Suprapubic skin (tissue), 4 donors: ENCODE measurements at regions not wholly inside any gene's neighbourhood (a gene's known extent, or its start where the extent isn't known, plus 50 kb on each side); places are given as distances from the start of the nearest gene placed in this dataset.

ENCODE experiments used
- DNase-seq, 2 donors: peaks; one replicate each; pipeline ENCODE4 v3.0.0-alpha.2; 2019; ENCODE audit warnings: low spot score in 2 of 2
- H3K27ac ChIP-seq: fragments of 200-600 bp; sonication (generic); one replicate; pipeline ENCODE4 v1.5.1; 2019
- H3K27me3 ChIP-seq: fragments of 200-600 bp; sonication (generic); one replicate; pipeline ENCODE4 v1.5.1; 2019
- H3K36me3 ChIP-seq: fragments of 200-600 bp; sonication (generic); one replicate; pipeline ENCODE4 v1.5.1; 2019
- H3K4me1 ChIP-seq: fragments of 200-600 bp; sonication (generic); one replicate; pipeline ENCODE4 v1.5.1; 2019
- H3K4me3 ChIP-seq: fragments of 200-600 bp; sonication (generic); one replicate; pipeline ENCODE4 v1.5.1; 2019; ENCODE audit warnings: mild to moderate bottlenecking
- H3K9me3 ChIP-seq: fragments of 200-600 bp; sonication (generic); one replicate; pipeline ENCODE4 v1.5.1; 2019
- CTCF ChIP-seq, 2 donors: fragments of 200-600 bp in 1 of 2; fragments of 450-650 bp in 1 of 2; sonication (generic) in 1 of 2; IDR thresholded peaks; one replicate each; pipeline ENCODE4 v1.5.1; 2016 to 2019; ENCODE audit warnings: antibody characterized with exemption in 2 of 2, mild to moderate bottlenecking in 1 of 2, moderate library complexity in 1 of 2
- EP300 ChIP-seq: sonication (generic); formaldehyde crosslinking; IDR thresholded peaks from one replicate; pipeline ENCODE4 v1.6.1; 2017; ENCODE audit warnings: antibody characterized with exemption
- POLR2A ChIP-seq, 2 donors: fragments of 450-650 bp; IDR thresholded peaks; one replicate each; pipeline ENCODE4 v1.6.1; 2017; ENCODE audit warnings: antibody characterized with exemption in 2 of 2, mild to moderate bottlenecking in 2 of 2, moderate library complexity in 2 of 2
- POLR2AphosphoS5 ChIP-seq, 3 donors: sonication (generic); formaldehyde crosslinking; IDR thresholded peaks; one replicate each; pipeline ENCODE4 v1.6.1; 2017; ENCODE audit warnings: antibody characterized with exemption in 3 of 3
- WGBS: methylation state at CpG from one replicate; pipeline ENCODE4 v1.1.5; 2018; 5-methylcytosine and 5-hydroxymethylcytosine counted together

GRCh38 chr13:84983321-84983720 lies 815.9 kb downstream of the SLITRK6 start:
- TF ChIP-seq EP300 (no peak), POLR2AphosphoS5 (IDR thresholded peaks at IDR 0.05) (no peak), CTCF (IDR thresholded peaks at IDR 0.05) (no peak)
- no peak for DNase-seq
- WGBS = 90% methylated on average over 2 of the region's 2 CpGs
- Histone ChIP-seq H3K27ac (no peak overlapping the region), H3K36me3 (no peaks in the 10 kb centered on the region), H3K9me3 (no peaks in the 10 kb centered on the region), H3K4me3 (no peak overlapping the region), H3K27me3 (no peaks in the 10 kb centered on the region), H3K4me1 (no peaks in the 10 kb centered on the region)

- Histone ChIP-seq H3K27me3 (no peaks in the 10 kb centered on the region), H3K27ac (no peak overlapping the region), H3K9me3 (no peaks in the 10 kb centered on the region), H3K36me3 (no peaks in the 10 kb centered on the region), H3K4me3 (no peak overlapping the region), H3K4me1 (no peaks in the 10 kb centered on the region)
- 32% methylated on average over 2 of the region's 2 CpGs for WGBS
- TF ChIP-seq EP300 (no peak), POLR2A (IDR thresholded peaks at IDR 0.05) (no peak), CTCF (IDR thresholded peaks at IDR 0.05) (no peak), POLR2AphosphoS5 (IDR thresholded peaks at IDR 0.05) (no peak)
- DNase-seq = no peak
Measured at GRCh38 chr13:84980571-84980970, 818.6 kb downstream of the SLITRK6 start.

- no peaks in the 10 kb centered on the region for H3K36me3 ChIP-seq
- no peaks in the 10 kb centered on the region for H3K27me3 ChIP-seq
- no peak overlapping the region for H3K4me3 ChIP-seq
- no peaks in the 10 kb centered on the region for H3K4me1 ChIP-seq
- H3K27ac ChIP-seq = no peak overlapping the region
- TF ChIP-seq POLR2A (IDR thresholded peaks at IDR 0.05) (no peak), EP300 (no peak), POLR2AphosphoS5 (IDR thresholded peaks at IDR 0.05) (no peak), CTCF (IDR thresholded peaks at IDR 0.05) (no peak)
- no peaks in the 10 kb centered on the region for H3K9me3 ChIP-seq
- DNase-seq = no peak
Measured at GRCh38 chr13:84978851-84979250, 820.4 kb downstream of the SLITRK6 start.

- Histone ChIP-seq H3K27me3 (no peaks in the 10 kb centered on the region), H3K27ac (no peak overlapping the region), H3K4me3 (no peak overlapping the region), H3K4me1 (no peaks in the 10 kb centered on the region), H3K9me3 (no peaks in the 10 kb centered on the region), H3K36me3 (no peaks in the 10 kb centered on the region)
- 88% methylated on average over 1 of the region's 1 CpG for WGBS
- DNase-seq = no peak
- TF ChIP-seq POLR2AphosphoS5 (IDR thresholded peaks at IDR 0.05) = no peak
- no peak for TF ChIP-seq EP300
- TF ChIP-seq CTCF (IDR thresholded peaks at IDR 0.05) = no peak
- TF ChIP-seq POLR2A (IDR thresholded peaks at IDR 0.05) = no peak
Measured at GRCh38 chr13:84973661-84974060, 825.6 kb downstream of the SLITRK6 start.

GRCh38 chr13:84972907-84973306 lies 826.3 kb downstream of the SLITRK6 start:
- H3K27me3 ChIP-seq = no peaks in the 10 kb centered on the region
- no peaks in the 10 kb centered on the region for H3K9me3 ChIP-seq
- no peaks in the 10 kb centered on the region for H3K4me1 ChIP-seq
- 90% methylated on average over 4 of the region's 4 CpGs for WGBS
- no peaks in the 10 kb centered on the region for H3K36me3 ChIP-seq
- no peak overlapping the region for H3K4me3 ChIP-seq
- TF ChIP-seq EP300 = no peak
- no peak for TF ChIP-seq CTCF (IDR thresholded peaks at IDR 0.05)
- TF ChIP-seq POLR2A (IDR thresholded peaks at IDR 0.05) = no peak
- TF ChIP-seq POLR2AphosphoS5 (IDR thresholded peaks at IDR 0.05) = no peak
- H3K27ac ChIP-seq = no peak overlapping the region
- DNase-seq = no peak
